Right renal cortex interstitium (tissue), 3 donors: ENCODE measurements at regions not wholly inside any gene's neighbourhood (a gene's known extent, or its start where the extent isn't known, plus 50 kb on each side); places are given as distances from the start of the nearest gene placed in this dataset.

Source experiments
- DNase-seq, 3 donors: peaks; one replicate each; pipeline ENCODE4 v3.0.0-alpha.2; 2013; ENCODE audit warnings: low read depth in 3 of 3, low spot score in 2 of 3

DNA sequence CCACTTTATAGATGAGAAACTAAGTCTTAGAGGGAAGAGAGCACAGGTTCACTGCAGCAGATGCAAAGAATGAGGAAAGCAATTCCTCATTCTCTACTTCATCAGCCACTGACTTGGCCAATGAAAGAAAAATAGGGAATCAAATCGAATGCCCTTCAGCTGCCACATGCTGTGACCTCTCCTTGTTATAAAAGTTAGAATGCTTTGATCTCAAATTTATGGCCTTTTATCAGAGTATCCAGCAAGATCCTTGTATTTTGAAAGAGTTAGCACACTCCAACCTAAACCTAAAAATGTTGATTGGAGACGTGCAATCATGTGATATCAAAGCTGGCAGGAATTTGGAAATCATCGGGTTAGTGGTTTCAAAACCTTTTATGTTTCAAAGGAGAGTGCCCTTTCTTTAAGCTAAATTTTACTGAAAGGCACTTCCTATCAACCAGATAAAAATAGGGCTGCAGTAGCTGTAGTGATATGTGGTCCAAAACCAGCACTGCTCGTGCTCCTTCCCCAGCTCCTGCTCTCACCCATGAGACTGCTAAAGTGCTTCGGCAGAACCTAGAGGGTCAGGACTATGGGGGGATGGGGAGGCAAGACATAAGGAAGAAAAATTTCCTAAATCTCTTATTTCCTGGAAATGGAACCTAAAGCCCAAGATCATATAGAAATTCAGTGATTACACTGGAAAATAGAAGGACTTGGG, 617.0 kb downstream of the PYDC2 start:
- DNase-seq = no peak

DNA sequence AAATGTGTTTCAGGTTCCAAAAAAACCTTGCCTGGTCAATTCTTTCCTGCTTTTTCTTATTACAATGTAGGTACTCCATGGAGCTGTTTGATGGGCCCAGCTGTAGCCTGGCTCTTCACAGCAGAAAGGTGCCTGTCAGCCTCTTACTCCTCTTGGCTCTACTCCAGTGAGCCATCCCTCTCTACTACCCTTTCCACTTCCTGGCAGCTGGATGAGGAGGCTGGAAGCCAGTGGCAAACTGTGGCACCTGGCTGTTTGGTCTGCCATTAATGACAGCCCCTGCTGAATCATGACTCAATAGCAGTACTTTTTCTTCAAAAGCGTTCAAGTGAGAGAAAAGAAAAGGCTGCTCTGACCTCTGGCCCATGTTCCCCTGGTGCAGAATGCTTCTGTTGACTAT, 618.1 kb downstream of the PYDC2 start:
- DNase-seq = no peak

DNA sequence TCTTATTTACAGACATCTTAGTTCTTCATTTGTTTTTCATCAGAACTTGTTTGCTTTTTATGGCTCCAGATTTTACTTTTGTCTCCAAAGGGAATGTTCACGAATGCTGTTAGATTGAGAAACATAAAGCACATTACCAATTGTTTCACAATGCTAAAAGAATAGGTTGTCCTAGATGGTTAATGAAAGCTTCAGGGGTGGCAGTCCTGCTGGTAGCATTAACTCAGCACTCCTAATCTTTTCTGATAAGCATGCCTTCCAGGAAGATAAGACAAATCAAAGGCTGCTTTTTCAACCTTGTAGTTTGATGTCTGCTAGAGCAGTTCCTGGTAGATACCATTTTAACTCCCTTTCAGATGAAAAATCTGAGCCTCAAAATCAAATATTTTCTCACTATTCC, 619.4 kb downstream of the PYDC2 start:
- DNase-seq = no peak

DNA sequence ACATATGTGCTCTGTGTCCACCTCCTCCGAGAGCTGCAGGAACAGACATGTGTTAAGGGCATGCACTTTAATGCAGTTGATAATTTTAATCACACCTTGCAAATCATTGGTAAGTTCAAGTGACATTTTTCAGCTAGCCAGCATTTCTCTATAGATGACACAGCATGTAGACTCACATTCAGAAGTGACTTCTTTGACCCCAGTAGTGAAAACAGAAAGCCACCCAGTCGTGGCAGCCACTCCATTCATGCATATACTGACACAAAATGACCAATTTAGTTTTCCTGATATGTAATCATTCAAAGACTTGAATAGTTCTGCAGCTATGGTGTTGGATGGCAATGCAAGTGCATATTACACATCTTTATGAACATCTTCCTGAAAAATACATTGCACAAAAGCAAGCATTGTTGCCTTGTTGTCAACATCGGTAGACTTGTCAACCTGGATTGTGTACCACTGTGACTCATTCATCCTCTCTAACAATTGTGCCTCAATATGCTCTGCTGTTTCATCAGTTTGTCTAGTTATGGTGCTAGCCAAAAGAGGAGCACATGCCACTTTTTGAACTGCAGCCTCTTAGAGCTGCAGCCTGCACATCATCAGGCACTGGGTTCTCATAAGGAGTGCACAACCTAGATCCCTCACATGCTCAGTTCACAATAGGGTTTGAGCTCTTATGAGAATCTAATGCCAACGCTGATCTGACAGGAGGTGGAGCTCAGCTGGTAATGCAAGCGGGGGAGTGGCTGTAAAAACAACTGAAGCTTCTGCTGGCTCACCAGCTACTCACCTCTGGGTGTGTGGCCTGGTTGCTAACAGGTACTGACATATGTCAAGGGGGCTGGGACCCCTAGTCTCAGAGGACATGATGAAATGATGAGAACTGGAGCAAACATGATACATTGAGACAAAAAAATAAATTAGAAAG, 622.0 kb downstream of the PYDC2 start:
- DNase-seq = no peak
